GM12878 (cell line): ENCODE measurements at regions not wholly inside any gene's neighbourhood (a gene's known extent, or its start where the extent isn't known, plus 50 kb on each side); places are given as distances from the start of the nearest gene placed in this dataset.

Experiments
- ATAC-seq: fragments of 200-7000 bp; cut with Tn5 transposase; 3 replicates; pipeline ENCODE4 v1.9.1; 2020; ENCODE audit warnings: mild to moderate bottlenecking, moderate library complexity
- BruUV-seq: library from RNA; stranded (reverse); fragments of 400-500 nt; replicated peaks from 2 replicates; lab custom pipeline; 2021; lab: Mats Ljungman, UMichigan
- CTCF ChIA-PET: fragments of 300-600 bp; sonication (Branson Sonifier 250); formaldehyde crosslinking; extraction: SDS; loops from one replicate; lab custom pipeline; 2021; ENCODE audit warnings: inconsistent platforms; lab: Yijun Ruan, JAX
- POLR2A ChIA-PET: fragments of 350-600 bp; formaldehyde crosslinking; extraction: SDS; loops from one replicate; lab custom pipeline; 2021; ENCODE audit warnings: inconsistent platforms; lab: Charles Lee
- RAD21 ChIA-PET: fragments of 300-600 bp; sonication (Branson Sonifier 250); formaldehyde crosslinking; loops from one replicate; lab custom pipeline; 2023; ENCODE audit warnings: antibody characterized with exemption; ENCODE audit not compliant: unreplicated experiment; lab: Charles Lee
- SMC1A ChIA-PET: fragments of 300-600 bp; sonication (Branson Sonifier 250); formaldehyde crosslinking; loops from one replicate; lab custom pipeline; 2023; ENCODE audit not compliant: unreplicated experiment, uncharacterized antibody; lab: Charles Lee
- DNase-seq: peaks from one replicate; pipeline ENCODE4 v3.0.0-alpha.2; 2011; ENCODE audit warnings: low read depth, low spot score
- FAIRE-seq: peaks from 3 replicates; lab custom pipeline; 2011; peaks lifted over from hg19 to GRCh38; lab: Jason Lieb, UNC
- H2AFZ ChIP-seq: 2 replicates; pipeline ENCODE4 v1.6.0; 2011; ENCODE audit warnings: low read depth, low read length, control low read depth; ENCODE audit not compliant: control insufficient read depth
- H3K27ac ChIP-seq: 2 replicates; pipeline ENCODE4 v1.5.1; 2011; ENCODE audit warnings: control low read depth; ENCODE audit not compliant: control insufficient read depth, insufficient read depth
- H3K27me3 ChIP-seq, 2 experiments: replicated peaks in 1 of 2; 2 replicates each; pipeline versions ENCODE4 v1.6.0 to v1.6.1; 2011; ENCODE audit warnings: low read length in 1 of 2; ENCODE audit not compliant: control insufficient read depth in 2 of 2, insufficient read depth in 2 of 2
- H3K36me3 ChIP-seq, 2 experiments: 2 replicates each; pipeline ENCODE4 v1.5.1; 2011; ENCODE audit warnings: low read length in 1 of 2; ENCODE audit not compliant: control insufficient read depth in 2 of 2, insufficient read depth in 2 of 2
- H3K4me1 ChIP-seq: 2 replicates; pipeline ENCODE4 v1.6.1; 2011; ENCODE audit warnings: mild to moderate bottlenecking, low read length, moderate library complexity, mixed read lengths; ENCODE audit not compliant: control insufficient read depth, insufficient read depth
- H3K4me2 ChIP-seq: 2 replicates; pipeline ENCODE4 v1.6.0; 2011; ENCODE audit warnings: control low read depth; ENCODE audit not compliant: control insufficient read depth, insufficient read depth
- H3K4me3 ChIP-seq: fragments of 200-600 bp; sonication (generic); 2 replicates; pipeline ENCODE4 v1.5.1; 2016
- H3K79me2 ChIP-seq: 2 replicates; pipeline ENCODE4 v1.6.0; 2011; ENCODE audit warnings: low read length; ENCODE audit not compliant: control insufficient read depth, insufficient read depth
- H3K9ac ChIP-seq: 2 replicates; pipeline ENCODE4 v1.8.0; 2011; ENCODE audit warnings: low read length, control low read depth, mixed read lengths; ENCODE audit not compliant: control insufficient read depth, insufficient read depth
- H3K9me3 ChIP-seq: replicated peaks from 3 replicates; pipeline ENCODE4 v1.5.1; 2011; ENCODE audit warnings: mild to moderate bottlenecking, low read length; ENCODE audit not compliant: control insufficient read depth, insufficient read depth
- H4K20me1 ChIP-seq: 2 replicates; pipeline ENCODE4 v1.6.0; 2011; ENCODE audit not compliant: control insufficient read depth, insufficient read depth
- BMI1 ChIP-seq: fragments of 450-650 bp; IDR thresholded peaks from 2 replicates; pipeline ENCODE4 v1.6.1; 2016; ENCODE audit warnings: mild to moderate bottlenecking, moderate library complexity, borderline replicate concordance
- CBX5 ChIP-seq: sonication (generic); IDR thresholded peaks from 2 replicates; pipeline ENCODE4 v1.6.1; 2016; ENCODE audit warnings: low read depth, moderate library complexity, mild to moderate bottlenecking, inconsistent platforms
- CEBPB ChIP-seq, 2 experiments: fragments of 150-350 bp in 1 of 2; IDR thresholded peaks; 2 replicates each; pipeline ENCODE4 v1.6.1; 2012 to 2014; ENCODE audit warnings: low read depth in 2 of 2, low read length in 2 of 2, borderline replicate concordance in 1 of 2, inconsistent platforms in 1 of 2
- CHD2 ChIP-seq: IDR thresholded peaks from 2 replicates; pipeline ENCODE4 v1.6.1; 2011; ENCODE audit warnings: low read depth, low read length, improper control_type of control experiment, borderline replicate concordance
- ESRRA ChIP-seq: IDR thresholded peaks from 2 replicates; pipeline ENCODE4 v1.6.1; 2012; ENCODE audit warnings: mild to moderate bottlenecking, low read length, improper control_type of control experiment
- ETV6 ChIP-seq, 2 experiments: fragments of 450-650 bp in 1 of 2; IDR thresholded peaks in 1 of 2; conservative IDR thresholded peaks in 1 of 2; 2 replicates each; pipeline ENCODE4 v1.6.1; 2014; ENCODE audit warnings: antibody characterized with exemption in 1 of 2, borderline replicate concordance in 1 of 2, low read depth in 1 of 2, mild to moderate bottlenecking in 1 of 2, moderate library complexity in 1 of 2
- RELB ChIP-seq: fragments of 450-650 bp; IDR thresholded peaks from 2 replicates; pipeline ENCODE4 v1.6.1; 2017; ENCODE audit warnings: low read depth, mild to moderate bottlenecking, moderate library complexity
- SIX5 ChIP-seq: IDR thresholded peaks from 2 replicates; pipeline ENCODE4 v1.6.1; 2011; ENCODE audit warnings: mild to moderate bottlenecking, low read depth, low read length, moderate library complexity; ENCODE audit not compliant: severe bottlenecking
- STAT3 ChIP-seq: IDR thresholded peaks from 2 replicates; pipeline ENCODE4 v1.6.1; 2011; ENCODE audit warnings: low read depth, low read length, improper control_type of control experiment
- ZBTB11 ChIP-seq: fragments of 450-650 bp; formaldehyde crosslinking; IDR thresholded peaks from 2 replicates; pipeline ENCODE4 v1.5.0; 2022; ENCODE audit warnings: mild to moderate bottlenecking, missing genetic modification characterization
- ZNF687 ChIP-seq: fragments of 450-650 bp; IDR thresholded peaks from 2 replicates; pipeline ENCODE4 v1.6.1; 2017; ENCODE audit warnings: mild to moderate bottlenecking, moderate library complexity
- ZZZ3 ChIP-seq: IDR thresholded peaks from 2 replicates; pipeline ENCODE4 v1.6.1; 2011; ENCODE audit warnings: low read depth; ENCODE audit not compliant: control insufficient read depth, insufficient read length
- WGBS: methylation state at CpG from one replicate; pipeline ENCODE4 v1.1.6; 2016; ENCODE audit warnings: low lambda C conversion rate; ENCODE audit not compliant: insufficient replicate concordance, insufficient coverage; ENCODE audit errors: missing lambda C conversion rate; 5-methylcytosine and 5-hydroxymethylcytosine counted together
- in situ Hi-C: fragments of 300-500 bp; cut with MboI; formaldehyde crosslinking; loops from 9 replicates; pipeline ENCODE4 v1.14.3; 2018; ENCODE audit warnings: mixed read lengths
- intact Hi-C: fragments of 100-400 bp; cut with micrococcal nuclease; formaldehyde crosslinking; loops from one replicate; pipeline ENCODE4 v1.14.2; 2022; ENCODE audit not compliant: unreplicated experiment

GRCh38 chr2:128464456-128464855 lies 145.8 kb upstream of the HS6ST1 start:
- CTCF ChIA-PET = no interaction called here
- Histone ChIP-seq H3K4me1 (no peaks in the 10 kb centered on the region), H3K9ac (no peak overlapping the region), H3K79me2 (no peaks in the 10 kb centered on the region), H3K9me3 (peaks cover 1% of the 10 kb centered on the region; the same call in 2 of the 3 replicates), H3K4me3 (no peak overlapping the region), H4K20me1 (no peaks in the 10 kb centered on the region), H3K36me3 (no peaks in the 10 kb centered on the region), H3K27ac (no peak overlapping the region), H2AFZ (no peak overlapping the region), H3K27me3 (no peaks in the 10 kb centered on the region), H3K4me2 (no peak overlapping the region)
- RAD21 ChIA-PET = no interaction called here
- no TSS peak for BruUV-seq
- WGBS = 91% methylated on average over 1 of the region's 1 CpG
- TF ChIP-seq ZNF687 (no peak), ZBTB11 (CRISPR knock-in tag) (no peak), CHD2 (no peak), SIX5 (no peak), CEBPB (IDR thresholded peaks at IDR 0.05; ENCODE audit: borderline replicate concordance in 1 of 2, low read depth in 2 of 2, low read length in 2 of 2) (no peak), ZZZ3 (no peak), ETV6 (conservative IDR thresholded peaks at IDR 0.05 in 1 of 2, IDR thresholded peaks at IDR 0.05 in 1 of 2; ENCODE audit: borderline replicate concordance in 1 of 2, low read depth in 1 of 2) (no peak), ESRRA (no peak), BMI1 (no peak), STAT3 (no peak), CBX5 (no peak), RELB (no peak)
- ATAC-seq (no peak), DNase-seq (no peak), FAIRE-seq (no peak)
- POLR2A ChIA-PET = no interaction called here
- intact Hi-C loops = no loop called here
- in situ Hi-C loops = no loop called here
- SMC1A ChIA-PET = no interaction called here
